ENCODE measurements at regions not wholly inside any gene's neighbourhood (a gene's known extent, or its start where the extent isn't known, plus 50 kb on each side); places are given as distances from the start of the nearest gene placed in this dataset.

DNA sequence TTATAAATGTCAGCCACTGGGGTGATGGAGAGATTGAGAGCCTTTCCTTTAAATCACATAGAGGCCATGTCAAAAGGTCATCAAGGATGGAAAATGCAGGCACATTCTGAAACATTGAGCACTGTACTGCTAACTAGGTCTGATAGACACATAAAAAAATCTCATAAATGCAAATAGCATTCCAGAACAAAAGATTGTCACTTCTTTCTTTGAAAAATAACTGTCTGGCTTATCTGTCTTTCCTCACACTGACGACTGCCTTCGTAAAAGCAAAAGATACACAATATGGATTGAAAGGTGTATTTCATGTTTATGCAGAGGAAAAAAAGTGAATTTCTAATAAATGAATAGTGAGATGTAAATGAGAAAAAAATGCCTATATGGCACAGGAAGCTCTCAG lies 59.9 kb downstream of the PABPC4L start:
- TF ChIP-seq SP1 (IDR thresholded peaks at IDR 0.05) (no peak), ARNT (IDR thresholded peaks at IDR 0.05) (no peak), L3MBTL2 (conservative IDR thresholded peaks at IDR 0.05) (no peak), TARDBP (IDR thresholded peaks at IDR 0.05) (no peak), FOXM1 (IDR thresholded peaks at IDR 0.05; ENCODE audit: borderline replicate concordance) (no peak)

All from HEK293T (cell line).